HL-60 (cell line): ENCODE measurements at regions not wholly inside any gene's neighbourhood (a gene's known extent, or its start where the extent isn't known, plus 50 kb on each side); places are given as distances from the start of the nearest gene placed in this dataset.
"Not testable (repeated sequence)": the region's sequence is repeated elsewhere in the genome, so short reads cannot be mapped to it uniquely, and the experiment has no call there.

ENCODE experiments used
- TF ChIP-seq, protein P1 (sequence below): IDR thresholded peaks from one replicate; pipeline ENCODE4 v1.5.1; 2011; ENCODE audit warnings: low read length, control low read depth, inconsistent platforms; ENCODE audit not compliant: insufficient read depth
- TF ChIP-seq, protein P2 (sequence below): IDR thresholded peaks from 2 replicates; pipeline ENCODE4 v1.6.1; 2012; ENCODE audit warnings: low read depth; ENCODE audit not compliant: insufficient replicate concordance

DNA sequence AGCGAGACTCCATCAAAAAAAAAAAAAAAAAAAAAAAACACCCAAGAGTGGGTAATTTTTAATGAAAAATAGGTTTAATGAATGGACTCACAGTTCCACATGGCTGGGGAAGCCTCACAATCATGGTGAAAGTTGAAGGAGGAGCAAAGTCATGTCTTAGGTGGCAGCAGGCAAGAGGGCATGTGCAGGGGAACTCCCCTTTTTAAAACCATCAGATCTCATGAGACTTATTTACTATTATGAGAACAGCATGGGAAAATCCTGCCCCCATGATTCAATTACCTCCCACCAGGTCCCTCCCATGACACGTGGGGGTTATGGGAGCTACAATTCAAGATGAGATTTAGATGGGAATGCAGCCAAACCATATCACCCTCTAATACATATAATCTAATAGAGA is 454.6 kb upstream of the PTGER4 start:
- TF ChIP-seq, protein P1, sequence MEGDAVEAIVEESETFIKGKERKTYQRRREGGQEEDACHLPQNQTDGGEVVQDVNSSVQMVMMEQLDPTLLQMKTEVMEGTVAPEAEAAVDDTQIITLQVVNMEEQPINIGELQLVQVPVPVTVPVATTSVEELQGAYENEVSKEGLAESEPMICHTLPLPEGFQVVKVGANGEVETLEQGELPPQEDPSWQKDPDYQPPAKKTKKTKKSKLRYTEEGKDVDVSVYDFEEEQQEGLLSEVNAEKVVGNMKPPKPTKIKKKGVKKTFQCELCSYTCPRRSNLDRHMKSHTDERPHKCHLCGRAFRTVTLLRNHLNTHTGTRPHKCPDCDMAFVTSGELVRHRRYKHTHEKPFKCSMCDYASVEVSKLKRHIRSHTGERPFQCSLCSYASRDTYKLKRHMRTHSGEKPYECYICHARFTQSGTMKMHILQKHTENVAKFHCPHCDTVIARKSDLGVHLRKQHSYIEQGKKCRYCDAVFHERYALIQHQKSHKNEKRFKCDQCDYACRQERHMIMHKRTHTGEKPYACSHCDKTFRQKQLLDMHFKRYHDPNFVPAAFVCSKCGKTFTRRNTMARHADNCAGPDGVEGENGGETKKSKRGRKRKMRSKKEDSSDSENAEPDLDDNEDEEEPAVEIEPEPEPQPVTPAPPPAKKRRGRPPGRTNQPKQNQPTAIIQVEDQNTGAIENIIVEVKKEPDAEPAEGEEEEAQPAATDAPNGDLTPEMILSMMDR: not testable (repeated sequence)
- TF ChIP-seq, protein P2, sequence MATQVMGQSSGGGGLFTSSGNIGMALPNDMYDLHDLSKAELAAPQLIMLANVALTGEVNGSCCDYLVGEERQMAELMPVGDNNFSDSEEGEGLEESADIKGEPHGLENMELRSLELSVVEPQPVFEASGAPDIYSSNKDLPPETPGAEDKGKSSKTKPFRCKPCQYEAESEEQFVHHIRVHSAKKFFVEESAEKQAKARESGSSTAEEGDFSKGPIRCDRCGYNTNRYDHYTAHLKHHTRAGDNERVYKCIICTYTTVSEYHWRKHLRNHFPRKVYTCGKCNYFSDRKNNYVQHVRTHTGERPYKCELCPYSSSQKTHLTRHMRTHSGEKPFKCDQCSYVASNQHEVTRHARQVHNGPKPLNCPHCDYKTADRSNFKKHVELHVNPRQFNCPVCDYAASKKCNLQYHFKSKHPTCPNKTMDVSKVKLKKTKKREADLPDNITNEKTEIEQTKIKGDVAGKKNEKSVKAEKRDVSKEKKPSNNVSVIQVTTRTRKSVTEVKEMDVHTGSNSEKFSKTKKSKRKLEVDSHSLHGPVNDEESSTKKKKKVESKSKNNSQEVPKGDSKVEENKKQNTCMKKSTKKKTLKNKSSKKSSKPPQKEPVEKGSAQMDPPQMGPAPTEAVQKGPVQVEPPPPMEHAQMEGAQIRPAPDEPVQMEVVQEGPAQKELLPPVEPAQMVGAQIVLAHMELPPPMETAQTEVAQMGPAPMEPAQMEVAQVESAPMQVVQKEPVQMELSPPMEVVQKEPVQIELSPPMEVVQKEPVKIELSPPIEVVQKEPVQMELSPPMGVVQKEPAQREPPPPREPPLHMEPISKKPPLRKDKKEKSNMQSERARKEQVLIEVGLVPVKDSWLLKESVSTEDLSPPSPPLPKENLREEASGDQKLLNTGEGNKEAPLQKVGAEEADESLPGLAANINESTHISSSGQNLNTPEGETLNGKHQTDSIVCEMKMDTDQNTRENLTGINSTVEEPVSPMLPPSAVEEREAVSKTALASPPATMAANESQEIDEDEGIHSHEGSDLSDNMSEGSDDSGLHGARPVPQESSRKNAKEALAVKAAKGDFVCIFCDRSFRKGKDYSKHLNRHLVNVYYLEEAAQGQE: not testable (repeated sequence)
